ENCODE measurements at regions not wholly inside any gene's neighbourhood (a gene's known extent, or its start where the extent isn't known, plus 50 kb on each side); places are given as distances from the start of the nearest gene placed in this dataset.

DNA sequence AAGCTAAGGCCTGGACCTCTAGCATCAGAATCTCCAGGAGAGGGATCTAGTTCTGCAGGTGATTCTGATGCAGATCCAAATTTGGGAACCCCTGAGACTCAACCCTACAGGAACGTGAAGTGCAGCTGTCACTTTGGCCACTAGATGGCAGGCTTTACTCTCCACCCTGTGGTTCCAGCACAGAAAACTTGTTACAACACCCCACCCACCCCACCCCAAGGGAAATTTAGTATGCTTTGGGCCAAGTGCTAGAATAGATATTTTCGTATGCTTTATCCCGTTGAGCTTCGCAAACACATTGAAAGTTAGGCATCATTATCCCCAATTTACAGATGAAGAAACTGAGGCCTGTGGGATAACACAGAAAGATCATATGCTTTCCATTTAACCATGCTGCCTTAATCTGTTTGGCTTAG, 232.0 kb downstream of the B3GLCT start:
- H3K4me2 ChIP-seq (ENCODE audit: insufficient read depth, low read length) = no peak overlapping the region
- BruUV-seq (replicated peaks) = no TSS peak
- intact Hi-C loops (cut with micrococcal nuclease) = loop anchor here (1.0 kb wide), 1 partner anchor 311 kb away; no protein-coding TSS in a partner anchor
- no peaks in the 10 kb centered on the region for H3K36me3 ChIP-seq (ENCODE audit: control insufficient read depth, insufficient read depth, low read length)
- in situ Hi-C loops (cut with MboI) = loop anchor here (5.0 kb wide), 1 partner anchor 306 kb away; the partner anchor contains the start of gene RXFP2
- H3K9ac ChIP-seq (ENCODE audit: insufficient read depth in 1 of 2, low read depth in 2 of 2, low read length in 2 of 2) = no peak overlapping the region
- H3K9me1 ChIP-seq (ENCODE audit: control insufficient read depth, insufficient read depth, low read length) = no peaks in the 10 kb centered on the region
- POLR2A ChIA-PET = no interaction called here
- 0% methylated on average over 3 of the region's 4 CpGs for WGBS (ENCODE audit: insufficient coverage, low coverage, missing lambda C conversion rate)
- CTCF ChIA-PET (ENCODE audit: low intra/inter-chr PET ratio) = interaction anchor here (2.0 kb wide), 1 partner anchor 311 kb away, joined by 8 read pairs; no protein-coding TSS in a partner anchor
- H4K20me1 ChIP-seq (replicated peaks; ENCODE audit: control insufficient read depth, insufficient read depth, low read length) = no peaks in the 10 kb centered on the region
- no peaks in the 10 kb centered on the region for H3K79me2 ChIP-seq (ENCODE audit: control insufficient read depth, insufficient read depth, low read length)
- no peak overlapping the region for H2AFZ ChIP-seq (ENCODE audit: low read depth, low read length)
- no peaks in the 10 kb centered on the region for H3K4me1 ChIP-seq (replicated peaks in 1 of 2; ENCODE audit: control insufficient read depth in 2 of 2, insufficient read depth in 2 of 2, low read length in 2 of 2)
- H3K9me3 ChIP-seq (replicated peaks; ENCODE audit: control insufficient read depth, insufficient read depth, low read depth, low read length) = no peaks in the 10 kb centered on the region
- no peak overlapping the region for H3K27ac ChIP-seq (ENCODE audit: extremely low read depth, low read depth, low read length)
- DNase-seq (ENCODE audit: extremely low read depth in 1 of 4, low spot score in 3 of 4) = peak; percentile 44 to 60 (median 54)
- peak; percentile 15 for FAIRE-seq
- no peaks in the 10 kb centered on the region for H3K27me3 ChIP-seq (ENCODE audit: control insufficient read depth in 2 of 2, insufficient read depth in 2 of 2, low read length in 2 of 2)
- peak; percentile 80 for ATAC-seq
- H3K4me3 ChIP-seq = no peak overlapping the region
- TF ChIP-seq, protein P1, sequence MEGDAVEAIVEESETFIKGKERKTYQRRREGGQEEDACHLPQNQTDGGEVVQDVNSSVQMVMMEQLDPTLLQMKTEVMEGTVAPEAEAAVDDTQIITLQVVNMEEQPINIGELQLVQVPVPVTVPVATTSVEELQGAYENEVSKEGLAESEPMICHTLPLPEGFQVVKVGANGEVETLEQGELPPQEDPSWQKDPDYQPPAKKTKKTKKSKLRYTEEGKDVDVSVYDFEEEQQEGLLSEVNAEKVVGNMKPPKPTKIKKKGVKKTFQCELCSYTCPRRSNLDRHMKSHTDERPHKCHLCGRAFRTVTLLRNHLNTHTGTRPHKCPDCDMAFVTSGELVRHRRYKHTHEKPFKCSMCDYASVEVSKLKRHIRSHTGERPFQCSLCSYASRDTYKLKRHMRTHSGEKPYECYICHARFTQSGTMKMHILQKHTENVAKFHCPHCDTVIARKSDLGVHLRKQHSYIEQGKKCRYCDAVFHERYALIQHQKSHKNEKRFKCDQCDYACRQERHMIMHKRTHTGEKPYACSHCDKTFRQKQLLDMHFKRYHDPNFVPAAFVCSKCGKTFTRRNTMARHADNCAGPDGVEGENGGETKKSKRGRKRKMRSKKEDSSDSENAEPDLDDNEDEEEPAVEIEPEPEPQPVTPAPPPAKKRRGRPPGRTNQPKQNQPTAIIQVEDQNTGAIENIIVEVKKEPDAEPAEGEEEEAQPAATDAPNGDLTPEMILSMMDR (IDR thresholded peaks at IDR 0.05 in 2 of 3, conservative IDR thresholded peaks at IDR 0.05 in 1 of 3; ENCODE audit: insufficient read depth in 2 of 3, low read depth in 1 of 3, low read length in 3 of 3) = peak; percentile 52 to 56 (median 55)
- TF ChIP-seq RAD21 (CRISPR knock-in tag; conservative IDR thresholded peaks at IDR 0.05 in 1 of 2, IDR thresholded peaks at IDR 0.05 in 1 of 2) = peak in 1 of 2 experiments; percentile 38; a peak in 2 of 4 replicates
- TF ChIP-seq, protein P2, sequence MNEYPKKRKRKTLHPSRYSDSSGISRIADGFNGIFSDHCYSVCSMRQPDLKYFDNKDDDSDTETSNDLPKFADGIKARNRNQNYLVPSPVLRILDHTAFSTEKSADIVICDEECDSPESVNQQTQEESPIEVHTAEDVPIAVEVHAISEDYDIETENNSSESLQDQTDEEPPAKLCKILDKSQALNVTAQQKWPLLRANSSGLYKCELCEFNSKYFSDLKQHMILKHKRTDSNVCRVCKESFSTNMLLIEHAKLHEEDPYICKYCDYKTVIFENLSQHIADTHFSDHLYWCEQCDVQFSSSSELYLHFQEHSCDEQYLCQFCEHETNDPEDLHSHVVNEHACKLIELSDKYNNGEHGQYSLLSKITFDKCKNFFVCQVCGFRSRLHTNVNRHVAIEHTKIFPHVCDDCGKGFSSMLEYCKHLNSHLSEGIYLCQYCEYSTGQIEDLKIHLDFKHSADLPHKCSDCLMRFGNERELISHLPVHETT (CRISPR knock-in tag; conservative IDR thresholded peaks at IDR 0.05 in 1 of 2, IDR thresholded peaks at IDR 0.05 in 1 of 2) = no peak
- TF ChIP-seq RBM25 (IDR thresholded peaks at IDR 0.05; ENCODE audit: low read depth, low read length, severe bottlenecking) = peak; percentile 72

All from K562 (cell line).